Kidney epithelial cell (primary cell): ENCODE measurements at regions not wholly inside any gene's neighbourhood (a gene's known extent, or its start where the extent isn't known, plus 50 kb on each side); places are given as distances from the start of the nearest gene placed in this dataset.

ENCODE experiments used
- DNase-seq: peaks from one replicate; pipeline ENCODE4 v3.0.0-alpha.2; 2010; ENCODE audit warnings: low read depth
- H3K27me3 ChIP-seq: 2 replicates; pipeline ENCODE4 v1.6.0; 2011; ENCODE audit warnings: low read length; ENCODE audit not compliant: control insufficient read depth, insufficient read depth
- H3K36me3 ChIP-seq: 2 replicates; pipeline ENCODE4 v1.5.1; 2011; ENCODE audit warnings: low read length; ENCODE audit not compliant: control insufficient read depth, insufficient read depth
- H3K4me3 ChIP-seq: 2 replicates; pipeline ENCODE4 v1.5.1; 2011; ENCODE audit warnings: low read depth, mild to moderate bottlenecking, control low read depth, low read length
- CTCF ChIP-seq: IDR thresholded peaks from 2 replicates; pipeline ENCODE4 v1.5.1; 2011; ENCODE audit warnings: mild to moderate bottlenecking, moderate library complexity, low read length, control low read depth, inconsistent platforms; ENCODE audit not compliant: insufficient read depth, poor library complexity, severe bottlenecking

GRCh38 chr1:14108356-14109275 is 408.6 kb downstream of the PRDM2 start:
- no peak for TF ChIP-seq CTCF
- Histone ChIP-seq H3K27me3 (no peaks in the 10 kb centered on the region), H3K36me3 (no peaks in the 10 kb centered on the region), H3K4me3 (no peak overlapping the region)
- no peak for DNase-seq

- no peak overlapping the region for H3K4me3 ChIP-seq
- TF ChIP-seq CTCF = no peak
- DNase-seq = no peak
- H3K27me3 ChIP-seq = no peaks in the 10 kb centered on the region
- no peaks in the 10 kb centered on the region for H3K36me3 ChIP-seq
Measured at GRCh38 chr1:14109276-14109635, 409.3 kb downstream of the PRDM2 start.

- no peak for DNase-seq
- Histone ChIP-seq H3K27me3 (no peaks in the 10 kb centered on the region), H3K36me3 (no peaks in the 10 kb centered on the region), H3K4me3 (no peak overlapping the region)
- no peak for TF ChIP-seq CTCF
Measured at GRCh38 chr1:14110040-14110439, 410.1 kb downstream of the PRDM2 start.

GRCh38 chr1:14111121-14111520 is 411.1 kb downstream of the PRDM2 start:
- no peaks in the 10 kb centered on the region for H3K27me3 ChIP-seq
- DNase-seq = no peak
- H3K36me3 ChIP-seq = no peaks in the 10 kb centered on the region
- H3K4me3 ChIP-seq = no peak overlapping the region
- TF ChIP-seq CTCF = no peak

- no peak for TF ChIP-seq CTCF
- DNase-seq = no peak
- H3K4me3 ChIP-seq = no peak overlapping the region
Measured at GRCh38 chr1:14112613-14113012, 412.6 kb downstream of the PRDM2 start.

GRCh38 chr1:14113271-14113670 is 413.3 kb downstream of the PRDM2 start:
- TF ChIP-seq CTCF = no peak
- Histone ChIP-seq H3K4me3 (no peak overlapping the region), H3K36me3 (no peaks in the 10 kb centered on the region), H3K27me3 (no peaks in the 10 kb centered on the region)
- DNase-seq = no peak

More at GRCh38 chr1:14112613-14113012, 412.6 kb downstream of the PRDM2 start:
- Histone ChIP-seq H3K27me3 (no peaks in the 10 kb centered on the region), H3K36me3 (no peaks in the 10 kb centered on the region)
